Esophagus squamous epithelium (tissue), 5 donors: ENCODE measurements at regions not wholly inside any gene's neighbourhood (a gene's known extent, or its start where the extent isn't known, plus 50 kb on each side); places are given as distances from the start of the nearest gene placed in this dataset.

Experiments
- DNase-seq: peaks from one replicate; lab custom pipeline; 2025; lab: John Stamatoyannopoulos, UW
- H3K27ac ChIP-seq, 4 donors: fragments of 200-600 bp; sonication (generic); one replicate each; pipeline ENCODE4 v1.5.1; 2016 to 2019; ENCODE audit warnings: mild to moderate bottlenecking in 1 of 4
- H3K27me3 ChIP-seq, 4 donors: fragments of 200-600 bp; sonication (generic); 1 replicate in 3 of 4; 2 replicates in 1 of 4; pipeline versions ENCODE4 v1.5.1 to v1.6.0; 2017 to 2021; ENCODE audit warnings: antibody characterized with exemption in 1 of 4
- H3K36me3 ChIP-seq, 3 donors: fragments of 200-600 bp; sonication (generic); one replicate each; pipeline ENCODE4 v1.5.1; 2016 to 2019
- H3K4me1 ChIP-seq, 3 donors: fragments of 200-600 bp; sonication (generic); one replicate each; pipeline ENCODE4 v1.5.1; 2017 to 2019
- H3K4me3 ChIP-seq, 4 donors: fragments of 200-600 bp; sonication (generic); 1 replicate in 3 of 4; 2 replicates in 1 of 4; pipeline ENCODE4 v1.5.1; 2016 to 2019; ENCODE audit warnings: mild to moderate bottlenecking in 2 of 4, moderate library complexity in 1 of 4
- H3K9me3 ChIP-seq, 3 donors: fragments of 200-600 bp; sonication (generic); one replicate each; pipeline ENCODE4 v1.5.1; 2016 to 2019
- POLR2A ChIP-seq, 4 donors: fragments of 450-650 bp; IDR thresholded peaks; one replicate each; pipeline ENCODE4 v1.6.1; 2017; ENCODE audit warnings: antibody characterized with exemption in 4 of 4, mild to moderate bottlenecking in 4 of 4, moderate library complexity in 3 of 4
- WGBS, 2 donors: methylation state at CpG; one replicate each; pipeline ENCODE4 v1.1.5; 2018; 5-methylcytosine and 5-hydroxymethylcytosine counted together
- intact Hi-C: fragments of 100-400 bp; cut with DNase I; formaldehyde crosslinking; loops from one replicate; pipeline ENCODE4 v1.15.0; 2022
- TF ChIP-seq, protein P1 (sequence below), 6 experiments: fragments of 450-650 bp in 4 of 6; fragments of 200-600 bp in 2 of 6; sonication (generic) in 2 of 6; IDR thresholded peaks; one replicate each; pipeline ENCODE4 v1.5.1; 2016 to 2019; ENCODE audit warnings: antibody characterized with exemption in 6 of 6, mild to moderate bottlenecking in 4 of 6, moderate library complexity in 4 of 6
- donor health status: DM: yes; HTN: yes; CAD: no.

GRCh38 chr11:106278391-106278790 lies 200.9 kb downstream of the AASDHPPT start:
- H3K4me1 ChIP-seq = no peaks in the 10 kb centered on the region
- DNase-seq = no peak
- no peak overlapping the region for H3K4me3 ChIP-seq
- H3K9me3 ChIP-seq = no peaks in the 10 kb centered on the region
- intact Hi-C loops = no loop called here
- H3K27ac ChIP-seq = no peak overlapping the region
- no peaks in the 10 kb centered on the region for H3K27me3 ChIP-seq
- TF ChIP-seq, protein P1, sequence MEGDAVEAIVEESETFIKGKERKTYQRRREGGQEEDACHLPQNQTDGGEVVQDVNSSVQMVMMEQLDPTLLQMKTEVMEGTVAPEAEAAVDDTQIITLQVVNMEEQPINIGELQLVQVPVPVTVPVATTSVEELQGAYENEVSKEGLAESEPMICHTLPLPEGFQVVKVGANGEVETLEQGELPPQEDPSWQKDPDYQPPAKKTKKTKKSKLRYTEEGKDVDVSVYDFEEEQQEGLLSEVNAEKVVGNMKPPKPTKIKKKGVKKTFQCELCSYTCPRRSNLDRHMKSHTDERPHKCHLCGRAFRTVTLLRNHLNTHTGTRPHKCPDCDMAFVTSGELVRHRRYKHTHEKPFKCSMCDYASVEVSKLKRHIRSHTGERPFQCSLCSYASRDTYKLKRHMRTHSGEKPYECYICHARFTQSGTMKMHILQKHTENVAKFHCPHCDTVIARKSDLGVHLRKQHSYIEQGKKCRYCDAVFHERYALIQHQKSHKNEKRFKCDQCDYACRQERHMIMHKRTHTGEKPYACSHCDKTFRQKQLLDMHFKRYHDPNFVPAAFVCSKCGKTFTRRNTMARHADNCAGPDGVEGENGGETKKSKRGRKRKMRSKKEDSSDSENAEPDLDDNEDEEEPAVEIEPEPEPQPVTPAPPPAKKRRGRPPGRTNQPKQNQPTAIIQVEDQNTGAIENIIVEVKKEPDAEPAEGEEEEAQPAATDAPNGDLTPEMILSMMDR (IDR thresholded peaks at IDR 0.05) = no peak
- no peak for TF ChIP-seq POLR2A (IDR thresholded peaks at IDR 0.05)
- H3K36me3 ChIP-seq = no peaks in the 10 kb centered on the region

GRCh38 chr11:106280036-106280435 lies 202.6 kb downstream of the AASDHPPT start:
- 21 to 30% methylated on average over 1 of the region's 1 CpG for WGBS, 2 donors
- intact Hi-C loops = no loop called here
- H3K4me3 ChIP-seq = no peak overlapping the region

DNA sequence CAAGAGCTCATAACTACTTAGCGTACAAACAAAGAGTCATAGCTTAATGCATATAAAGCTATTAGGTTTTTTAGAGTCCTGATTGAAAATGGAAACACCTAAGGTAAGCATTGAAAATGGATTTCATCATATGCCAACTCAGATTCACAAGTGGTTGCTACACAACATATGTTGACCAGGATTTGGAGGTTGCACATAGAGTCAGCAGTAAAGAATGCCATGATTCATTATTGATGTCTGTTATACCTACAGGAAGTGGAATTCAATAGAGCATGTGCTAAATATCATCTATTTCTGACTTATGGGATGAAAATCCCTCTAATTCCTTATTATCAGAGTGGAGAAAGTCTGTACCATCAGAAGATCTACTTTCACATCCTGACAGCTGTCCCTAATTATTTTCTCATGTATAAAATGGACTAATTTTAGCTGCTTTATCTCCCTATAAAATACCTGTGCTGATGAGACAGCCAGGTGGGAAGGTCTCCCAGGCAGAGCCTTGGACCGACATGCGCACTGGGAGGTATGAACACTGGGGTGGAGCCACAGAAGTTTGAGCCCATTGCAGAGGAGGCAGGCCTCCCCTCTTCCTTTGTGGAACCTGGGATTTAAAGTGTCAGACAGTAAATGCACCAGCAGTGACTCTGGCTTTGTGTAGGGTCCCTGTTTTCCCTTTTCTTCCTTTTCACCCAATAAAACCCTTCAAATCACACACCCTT lies 204.2 kb downstream of the AASDHPPT start:
- TF ChIP-seq, protein P1 (IDR thresholded peaks at IDR 0.05) = no peak
- TF ChIP-seq POLR2A (IDR thresholded peaks at IDR 0.05) = no peak
- WGBS, 2 donors = 69 to 79% methylated on average over 1 to 3 of the region's 3 CpGs
- no peaks in the 10 kb centered on the region for H3K9me3 ChIP-seq
- no peak overlapping the region for H3K27ac ChIP-seq
- no peak overlapping the region for H3K4me3 ChIP-seq
- DNase-seq = no peak
- no peaks in the 10 kb centered on the region for H3K27me3 ChIP-seq
- no peaks in the 10 kb centered on the region for H3K36me3 ChIP-seq
- no peaks in the 10 kb centered on the region for H3K4me1 ChIP-seq
- intact Hi-C loops = no loop called here

More at GRCh38 chr11:106280036-106280435, 202.6 kb downstream of the AASDHPPT start:
- no peaks in the 10 kb centered on the region for H3K9me3 ChIP-seq
- H3K27me3 ChIP-seq = no peaks in the 10 kb centered on the region
- no peak overlapping the region for H3K27ac ChIP-seq
- no peaks in the 10 kb centered on the region for H3K4me1 ChIP-seq
- no peak for DNase-seq
- no peaks in the 10 kb centered on the region for H3K36me3 ChIP-seq
- TF ChIP-seq POLR2A (IDR thresholded peaks at IDR 0.05) = no peak

GRCh38 chr11:106286881-106287504 lies 209.5 kb downstream of the AASDHPPT start:
- Histone ChIP-seq H3K4me3 (no peak overlapping the region), H3K4me1 (no peaks in the 10 kb centered on the region), H3K9me3 (no peaks in the 10 kb centered on the region), H3K27me3 (no peaks in the 10 kb centered on the region), H3K36me3 (no peaks in the 10 kb centered on the region), H3K27ac (no peak overlapping the region)
- no peak for DNase-seq
- TF ChIP-seq, protein P1 (IDR thresholded peaks at IDR 0.05) = no peak
- TF ChIP-seq POLR2A (IDR thresholded peaks at IDR 0.05) = no peak
- intact Hi-C loops = no loop called here
- 48 to 70% methylated on average over 3 of the region's 3 CpGs for WGBS, 2 donors

GRCh38 chr11:106288057-106288456 lies 210.6 kb downstream of the AASDHPPT start:
- WGBS, 2 donors = 86 to 89% methylated on average over 3 of the region's 3 CpGs
- TF ChIP-seq, protein P1 (IDR thresholded peaks at IDR 0.05) = no peak
- no peak for TF ChIP-seq POLR2A (IDR thresholded peaks at IDR 0.05)
- no peak for DNase-seq

More at GRCh38 chr11:106288057-106288456, 210.6 kb downstream of the AASDHPPT start:
- H3K4me1 ChIP-seq = no peaks in the 10 kb centered on the region
- intact Hi-C loops = no loop called here
- no peak overlapping the region for H3K27ac ChIP-seq
- no peak overlapping the region for H3K4me3 ChIP-seq
- H3K36me3 ChIP-seq = no peaks in the 10 kb centered on the region
- no peaks in the 10 kb centered on the region for H3K9me3 ChIP-seq
- H3K27me3 ChIP-seq = no peaks in the 10 kb centered on the region
